Cardiac muscle cell (in vitro differentiated cells and primary cell): ENCODE measurements at regions not wholly inside any gene's neighbourhood (a gene's known extent, or its start where the extent isn't known, plus 50 kb on each side); places are given as distances from the start of the nearest gene placed in this dataset.

ENCODE experiments used
- DNase-seq, 2 donors: peaks; one replicate each; pipeline versions ENCODE4 v3.0.0 to v3.0.0-alpha.2; 2010 to 2017; ENCODE audit warnings: low read depth in 1 of 2, low spot score in 1 of 2
- H3K27ac ChIP-seq: fragments of 200-600 bp; sonication (generic); 2 replicates; pipeline ENCODE4 v1.5.1; 2016
- H3K27me3 ChIP-seq: fragments of 200-600 bp; sonication (generic); 2 replicates; pipeline ENCODE4 v1.6.0; 2016; ENCODE audit warnings: control low read depth
- H3K36me3 ChIP-seq: fragments of 200-600 bp; sonication (generic); 2 replicates; pipeline ENCODE4 v1.5.1; 2016; ENCODE audit warnings: control low read depth
- H3K4me1 ChIP-seq: fragments of 200-600 bp; sonication (generic); 2 replicates; pipeline ENCODE4 v1.8.1; 2017; ENCODE audit warnings: low read depth, mild to moderate bottlenecking, mixed run types
- H3K4me3 ChIP-seq: fragments of 200-600 bp; sonication (generic); 2 replicates; pipeline ENCODE4 v1.5.1; 2016; ENCODE audit warnings: mild to moderate bottlenecking
- H3K9me3 ChIP-seq: fragments of 200-600 bp; sonication (generic); 2 replicates; pipeline ENCODE4 v1.5.1; 2017; ENCODE audit warnings: low read depth, mild to moderate bottlenecking, control low read depth
- TF ChIP-seq, protein P1 (sequence below): IDR thresholded peaks from 2 replicates; pipeline ENCODE4 v1.5.1; 2012; ENCODE audit warnings: low read depth, mild to moderate bottlenecking, low read length

DNA sequence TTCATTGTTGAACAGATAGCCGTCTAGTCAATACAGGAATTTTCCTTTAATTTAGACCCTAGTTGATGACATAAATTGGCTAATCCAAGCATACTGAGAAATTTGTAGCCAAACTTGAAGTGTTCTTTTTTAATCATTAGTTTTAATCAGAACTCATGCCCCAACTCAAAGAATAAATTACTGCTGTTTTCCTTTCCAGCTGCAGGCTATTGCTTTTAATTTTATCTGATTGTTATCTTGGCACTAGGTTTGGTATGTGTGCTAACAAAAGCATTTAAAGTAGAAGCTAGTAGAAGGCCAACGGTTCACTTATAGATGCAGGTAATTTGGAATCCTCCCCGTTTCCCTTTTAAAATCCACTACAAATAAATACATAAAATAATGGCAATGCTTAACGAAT, 188.5 kb downstream of the CD109 start:
- H3K9me3 ChIP-seq: no peaks in the 10 kb centered on the region
- no peak overlapping the region for H3K27ac ChIP-seq
- no peak overlapping the region for H3K4me3 ChIP-seq
- TF ChIP-seq, protein P1, sequence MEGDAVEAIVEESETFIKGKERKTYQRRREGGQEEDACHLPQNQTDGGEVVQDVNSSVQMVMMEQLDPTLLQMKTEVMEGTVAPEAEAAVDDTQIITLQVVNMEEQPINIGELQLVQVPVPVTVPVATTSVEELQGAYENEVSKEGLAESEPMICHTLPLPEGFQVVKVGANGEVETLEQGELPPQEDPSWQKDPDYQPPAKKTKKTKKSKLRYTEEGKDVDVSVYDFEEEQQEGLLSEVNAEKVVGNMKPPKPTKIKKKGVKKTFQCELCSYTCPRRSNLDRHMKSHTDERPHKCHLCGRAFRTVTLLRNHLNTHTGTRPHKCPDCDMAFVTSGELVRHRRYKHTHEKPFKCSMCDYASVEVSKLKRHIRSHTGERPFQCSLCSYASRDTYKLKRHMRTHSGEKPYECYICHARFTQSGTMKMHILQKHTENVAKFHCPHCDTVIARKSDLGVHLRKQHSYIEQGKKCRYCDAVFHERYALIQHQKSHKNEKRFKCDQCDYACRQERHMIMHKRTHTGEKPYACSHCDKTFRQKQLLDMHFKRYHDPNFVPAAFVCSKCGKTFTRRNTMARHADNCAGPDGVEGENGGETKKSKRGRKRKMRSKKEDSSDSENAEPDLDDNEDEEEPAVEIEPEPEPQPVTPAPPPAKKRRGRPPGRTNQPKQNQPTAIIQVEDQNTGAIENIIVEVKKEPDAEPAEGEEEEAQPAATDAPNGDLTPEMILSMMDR: no peak
- no peaks in the 10 kb centered on the region for H3K36me3 ChIP-seq
- H3K27me3 ChIP-seq: no peaks in the 10 kb centered on the region
- no peak for DNase-seq
- H3K4me1 ChIP-seq: no peaks in the 10 kb centered on the region

DNA sequence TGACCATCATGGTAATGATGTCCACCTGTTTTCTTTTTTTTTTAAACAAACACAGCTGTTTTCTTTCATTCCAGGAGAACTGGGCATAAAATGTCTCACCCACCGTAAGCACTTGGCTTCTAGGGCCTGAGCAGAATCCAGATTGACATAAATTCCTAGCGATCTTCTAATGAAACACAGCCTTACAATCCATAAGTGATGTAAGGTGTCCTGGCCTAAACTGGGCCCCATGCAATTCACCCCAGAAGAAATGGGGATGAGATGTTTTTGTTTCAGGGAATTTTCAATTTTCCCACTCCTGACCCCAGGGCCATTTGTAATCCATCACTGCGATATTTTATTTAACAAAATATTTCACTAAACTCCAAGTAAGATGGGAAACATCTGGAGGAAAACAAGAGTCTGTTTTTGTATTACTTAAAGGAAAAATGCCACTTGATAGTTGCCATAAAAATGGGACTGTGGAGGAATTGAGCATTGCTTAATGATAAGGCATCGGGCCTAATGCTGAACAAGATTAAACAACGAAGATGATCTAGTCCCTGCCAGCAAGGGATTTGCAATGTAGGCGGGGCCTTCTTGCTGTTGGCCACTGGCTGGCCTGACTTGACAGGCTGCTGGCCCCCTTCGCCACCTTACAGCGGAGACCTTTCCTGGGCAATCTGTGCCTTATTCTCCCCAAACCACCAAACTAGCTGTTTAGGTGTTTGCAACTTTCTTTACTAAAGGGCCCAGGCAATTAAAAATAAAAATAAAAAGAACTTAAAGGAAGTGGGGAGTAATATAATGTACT, 183.7 kb downstream of the CD109 start:
- TF ChIP-seq, protein P1: no peak
- Histone ChIP-seq H3K4me1 (no peaks in the 10 kb centered on the region), H3K36me3 (no peaks in the 10 kb centered on the region), H3K4me3 (no peak overlapping the region), H3K27ac (no peak overlapping the region), H3K9me3 (no peaks in the 10 kb centered on the region), H3K27me3 (no peaks in the 10 kb centered on the region)
- no peak for DNase-seq

DNA sequence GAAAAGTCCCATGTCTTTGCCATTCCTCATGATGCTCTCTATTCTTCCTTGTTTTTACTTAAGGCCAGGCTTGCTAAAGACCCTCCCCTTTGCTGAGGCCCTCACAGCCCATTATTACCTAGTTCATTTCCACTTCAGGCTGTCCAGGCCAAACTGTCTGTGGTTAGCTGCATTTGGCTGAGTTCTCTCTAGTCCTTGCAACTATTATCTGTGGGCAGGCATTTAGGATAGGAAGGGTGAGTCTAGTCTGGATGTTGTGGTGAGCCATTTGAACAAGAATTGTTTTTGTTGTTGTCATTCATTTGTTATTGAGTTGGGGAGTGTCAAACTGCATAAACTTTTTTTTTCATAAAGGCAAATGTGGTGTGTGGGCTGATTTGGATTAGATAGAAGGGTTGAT, 182.4 kb downstream of the CD109 start:
- no peaks in the 10 kb centered on the region for H3K4me1 ChIP-seq
- TF ChIP-seq, protein P1: no peak
- H3K4me3 ChIP-seq: no peak overlapping the region
- H3K27me3 ChIP-seq: no peaks in the 10 kb centered on the region
- H3K36me3 ChIP-seq: no peaks in the 10 kb centered on the region
- DNase-seq: peak in 1 of 2 donors; percentile 7
- H3K27ac ChIP-seq: no peak overlapping the region
- H3K9me3 ChIP-seq: no peaks in the 10 kb centered on the region
